ENCODE measurements at regions not wholly inside any gene's neighbourhood (a gene's known extent, or its start where the extent isn't known, plus 50 kb on each side); places are given as distances from the start of the nearest gene placed in this dataset.

- no peak for TF ChIP-seq CTCF (IDR thresholded peaks at IDR 0.05; ENCODE audit: insufficient read depth, low read depth, low read length)
- no peak for TF ChIP-seq EZH2 (IDR thresholded peaks at IDR 0.05; ENCODE audit: insufficient read depth, low read length)
Measured at GRCh38 chr1:30612536-30613065, 110.8 kb downstream of the MATN1 start.
